ENCODE measurements at regions not wholly inside any gene's neighbourhood (a gene's known extent, or its start where the extent isn't known, plus 50 kb on each side); places are given as distances from the start of the nearest gene placed in this dataset.

DNA sequence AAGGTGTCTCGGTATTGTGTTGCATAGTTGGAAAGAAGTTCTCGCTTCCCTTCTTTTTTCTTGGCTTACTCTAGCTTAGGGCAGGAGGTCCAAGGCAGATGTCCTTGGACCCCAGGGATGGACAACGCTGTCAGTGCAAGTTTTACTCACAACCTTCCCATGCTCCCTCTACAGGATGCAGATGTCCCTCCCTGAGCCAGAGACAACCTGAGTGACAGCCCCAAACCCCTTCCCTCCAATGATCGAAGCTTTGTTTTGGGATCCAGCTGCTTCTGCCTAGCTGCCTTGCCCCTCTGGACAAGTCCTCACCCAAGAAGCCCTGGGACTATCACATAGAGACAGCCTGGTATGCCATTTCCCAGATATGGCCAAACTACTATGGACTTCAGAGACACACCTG lies 112.0 kb upstream of the RAP1B start:
- Histone ChIP-seq H3K27me3 (ENCODE audit: control insufficient read depth, insufficient read depth, low read length) (no peaks in the 10 kb centered on the region), H3K4me3 (ENCODE audit: low read depth, low read length) (no peak overlapping the region), H3K27ac (ENCODE audit: low read depth, low read length) (no peak overlapping the region), H3K9me3 (ENCODE audit: control insufficient read depth, insufficient read depth, low read length) (no peaks in the 10 kb centered on the region)
- CTCF ChIA-PET: no interaction called here
- POLR2A ChIA-PET: interaction anchor here (1.5 kb wide), 1 partner anchor 61 kb away, joined by 3 read pairs; no protein-coding TSS in a partner anchor
- DNase-seq (ENCODE audit: low read depth, low spot score): no peak
- TF ChIP-seq, protein P1, sequence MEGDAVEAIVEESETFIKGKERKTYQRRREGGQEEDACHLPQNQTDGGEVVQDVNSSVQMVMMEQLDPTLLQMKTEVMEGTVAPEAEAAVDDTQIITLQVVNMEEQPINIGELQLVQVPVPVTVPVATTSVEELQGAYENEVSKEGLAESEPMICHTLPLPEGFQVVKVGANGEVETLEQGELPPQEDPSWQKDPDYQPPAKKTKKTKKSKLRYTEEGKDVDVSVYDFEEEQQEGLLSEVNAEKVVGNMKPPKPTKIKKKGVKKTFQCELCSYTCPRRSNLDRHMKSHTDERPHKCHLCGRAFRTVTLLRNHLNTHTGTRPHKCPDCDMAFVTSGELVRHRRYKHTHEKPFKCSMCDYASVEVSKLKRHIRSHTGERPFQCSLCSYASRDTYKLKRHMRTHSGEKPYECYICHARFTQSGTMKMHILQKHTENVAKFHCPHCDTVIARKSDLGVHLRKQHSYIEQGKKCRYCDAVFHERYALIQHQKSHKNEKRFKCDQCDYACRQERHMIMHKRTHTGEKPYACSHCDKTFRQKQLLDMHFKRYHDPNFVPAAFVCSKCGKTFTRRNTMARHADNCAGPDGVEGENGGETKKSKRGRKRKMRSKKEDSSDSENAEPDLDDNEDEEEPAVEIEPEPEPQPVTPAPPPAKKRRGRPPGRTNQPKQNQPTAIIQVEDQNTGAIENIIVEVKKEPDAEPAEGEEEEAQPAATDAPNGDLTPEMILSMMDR (IDR thresholded peaks at IDR 0.05; ENCODE audit: low read depth, low read length): no peak

DNA sequence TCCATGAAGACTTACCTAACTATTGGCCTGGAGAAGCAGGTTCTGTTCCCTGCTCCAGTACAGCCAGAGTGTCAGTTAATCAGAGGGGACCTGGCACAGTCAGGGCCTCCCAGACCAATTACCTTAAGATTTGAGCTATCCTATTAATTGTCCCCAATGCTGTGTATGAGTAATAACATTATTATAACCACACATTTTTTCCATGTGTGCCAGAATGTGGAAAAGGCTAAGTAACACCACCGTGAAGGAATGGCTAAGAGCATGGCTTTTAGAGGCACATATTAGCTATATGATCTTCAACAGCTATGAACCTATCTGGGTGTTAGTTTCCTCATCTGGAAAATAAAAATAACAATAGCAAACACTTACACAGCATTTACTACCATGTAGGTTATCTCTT lies 111.1 kb upstream of the RAP1B start:
- POLR2A ChIA-PET: no interaction called here
- Histone ChIP-seq H3K27ac (ENCODE audit: low read depth, low read length) (no peak overlapping the region), H3K4me3 (ENCODE audit: low read depth, low read length) (no peak overlapping the region), H3K27me3 (ENCODE audit: control insufficient read depth, insufficient read depth, low read length) (no peaks in the 10 kb centered on the region), H3K9me3 (ENCODE audit: control insufficient read depth, insufficient read depth, low read length) (no peaks in the 10 kb centered on the region)
- CTCF ChIA-PET: no interaction called here
- TF ChIP-seq, protein P1 (IDR thresholded peaks at IDR 0.05; ENCODE audit: low read depth, low read length): no peak
- no peak for DNase-seq (ENCODE audit: low read depth, low spot score)

DNA sequence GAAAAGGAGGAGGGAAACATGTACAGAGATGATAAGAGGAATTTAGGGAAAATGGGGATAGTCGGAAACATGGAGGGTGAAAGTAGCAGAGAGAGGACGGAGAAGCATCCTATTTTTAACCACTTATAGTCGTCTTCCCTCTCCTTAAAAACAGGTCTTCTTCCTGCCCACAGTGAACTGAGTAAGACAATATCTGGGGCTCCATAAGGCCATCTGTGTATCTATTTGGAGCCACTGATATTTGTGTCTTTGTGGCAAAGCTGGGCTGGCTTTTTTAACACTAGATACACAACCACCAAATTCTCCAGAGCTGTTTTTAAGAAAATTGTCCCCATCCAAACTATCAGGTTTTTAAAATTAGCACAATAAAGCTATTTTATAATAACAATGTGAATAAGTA lies 109.5 kb upstream of the RAP1B start:
- ChIA-PET CTCF (no interaction called here), POLR2A (interaction anchor here (0.7 kb wide), 1 partner anchor 504 kb away, joined by 3 read pairs; no protein-coding TSS in a partner anchor)
- H3K9me3 ChIP-seq (ENCODE audit: control insufficient read depth, insufficient read depth, low read length): no peaks in the 10 kb centered on the region

DNA sequence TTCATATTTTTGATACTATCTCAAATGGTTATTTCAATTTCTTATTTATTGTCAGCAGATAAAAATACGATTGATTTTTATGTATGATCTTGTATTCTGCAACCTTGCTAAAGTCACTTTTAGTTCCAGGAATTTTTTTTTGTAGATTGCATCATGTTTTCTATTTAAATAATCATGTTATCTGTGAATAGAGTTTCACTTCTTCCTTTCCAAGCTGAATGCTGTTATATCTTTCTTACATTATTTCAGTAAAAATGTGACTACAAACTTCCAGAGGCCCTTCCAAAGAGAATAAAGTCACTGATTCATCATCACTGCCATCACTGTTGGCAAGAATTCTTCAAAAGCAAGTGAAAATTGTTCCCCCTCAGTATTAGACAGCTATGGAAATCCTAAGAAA lies 104.7 kb upstream of the RAP1B start:
- Histone ChIP-seq H3K9me3 (ENCODE audit: control insufficient read depth, insufficient read depth, low read length) (no peaks in the 10 kb centered on the region), H3K4me3 (ENCODE audit: low read depth, low read length) (no peak overlapping the region), H3K27ac (ENCODE audit: low read depth, low read length) (no peak overlapping the region), H3K27me3 (ENCODE audit: control insufficient read depth, insufficient read depth, low read length) (no peaks in the 10 kb centered on the region)
- ChIA-PET POLR2A (no interaction called here), CTCF (no interaction called here)
- TF ChIP-seq, protein P1 (IDR thresholded peaks at IDR 0.05; ENCODE audit: low read depth, low read length): no peak
- no peak for DNase-seq (ENCODE audit: low read depth, low spot score)

More for the DNA sequence above, 109.5 kb upstream of the RAP1B start:
- no peak overlapping the region for H3K27ac ChIP-seq (ENCODE audit: low read depth, low read length)
- no peak for DNase-seq (ENCODE audit: low read depth, low spot score)
- TF ChIP-seq, protein P1 (IDR thresholded peaks at IDR 0.05; ENCODE audit: low read depth, low read length): no peak
- no peak overlapping the region for H3K4me3 ChIP-seq (ENCODE audit: low read depth, low read length)
- H3K27me3 ChIP-seq (ENCODE audit: control insufficient read depth, insufficient read depth, low read length): no peaks in the 10 kb centered on the region

DNA sequence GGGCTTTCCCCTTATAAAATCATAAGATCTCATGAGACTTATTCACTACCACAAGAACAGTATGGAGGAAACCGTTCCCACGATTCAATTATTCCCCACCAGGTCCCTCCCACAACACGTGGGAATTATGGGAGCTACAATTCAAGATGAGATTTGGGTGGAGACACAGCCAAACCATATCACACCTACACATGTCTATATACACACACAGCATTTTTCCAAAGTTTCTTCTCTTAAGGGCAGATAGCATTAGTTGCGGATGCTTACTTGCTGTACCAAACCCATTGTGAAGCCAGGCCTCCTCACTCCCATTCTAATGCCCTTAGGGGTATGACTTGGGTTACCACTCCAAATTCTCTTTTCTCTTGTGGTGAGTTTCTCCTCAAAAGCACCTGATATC lies 104.1 kb upstream of the RAP1B start:
- CTCF ChIA-PET: no interaction called here

More for the DNA sequence above, 104.1 kb upstream of the RAP1B start:
- TF ChIP-seq, protein P1 (IDR thresholded peaks at IDR 0.05; ENCODE audit: low read depth, low read length): no peak
- no peak overlapping the region for H3K4me3 ChIP-seq (ENCODE audit: low read depth, low read length)
- H3K27me3 ChIP-seq (ENCODE audit: control insufficient read depth, insufficient read depth, low read length): no peaks in the 10 kb centered on the region
- no peaks in the 10 kb centered on the region for H3K9me3 ChIP-seq (ENCODE audit: control insufficient read depth, insufficient read depth, low read length)
- H3K27ac ChIP-seq (ENCODE audit: low read depth, low read length): no peak overlapping the region
- DNase-seq (ENCODE audit: low read depth, low spot score): no peak
- POLR2A ChIA-PET: no interaction called here
